ENCODE measurements at regions not wholly inside any gene's neighbourhood (a gene's known extent, or its start where the extent isn't known, plus 50 kb on each side); places are given as distances from the start of the nearest gene placed in this dataset.

GRCh38 chr9:135268981-135269380 is 181.5 kb downstream of the OLFM1 start:
- Histone ChIP-seq H3K27me3 (no peaks in the 10 kb centered on the region), H3K9me2 (replicated peaks; ENCODE audit: insufficient read depth) (no peaks in the 10 kb centered on the region), H3K4me3 (no peak overlapping the region), H4K20me1 (ENCODE audit: insufficient read depth, poor library complexity, severe bottlenecking) (no peaks in the 10 kb centered on the region), H2AFZ (no peak overlapping the region), H3K79me2 (no peaks in the 10 kb centered on the region), H3K36me3 (replicated peaks; ENCODE audit: insufficient read depth, low read depth) (no peaks in the 10 kb centered on the region), H3K27ac (no peak overlapping the region), H3K4me1 (ENCODE audit: insufficient read depth) (peaks cover 5% of the 10 kb centered on the region), H3K4me2 (no peak overlapping the region), H3K9me3 (ENCODE audit: low read depth) (no peaks in the 10 kb centered on the region)
- TF ChIP-seq EZH2 (IDR thresholded peaks at IDR 0.05; ENCODE audit: borderline replicate concordance) (no peak), CTCF (IDR thresholded peaks at IDR 0.05; ENCODE audit: poor library complexity) (no peak), EZH2phosphoT487 (IDR thresholded peaks at IDR 0.05; ENCODE audit: low read depth, severe bottlenecking, unreplicated experiment) (no peak)
- DNase-seq (ENCODE audit: low spot score), result no peak
- 90% methylated on average over 6 of the region's 6 CpGs for WGBS (ENCODE audit: low lambda C conversion rate, missing lambda C conversion rate)

- peaks cover 5% of the 10 kb centered on the region for H3K4me1 ChIP-seq (ENCODE audit: insufficient read depth)
- no peak for DNase-seq (ENCODE audit: low spot score)
- WGBS (ENCODE audit: low lambda C conversion rate, missing lambda C conversion rate), result 86% methylated on average over 20 of the region's 20 CpGs
- H3K36me3 ChIP-seq (replicated peaks; ENCODE audit: insufficient read depth, low read depth), result no peaks in the 10 kb centered on the region
- H3K4me2 ChIP-seq, result no peak overlapping the region
- no peak overlapping the region for H3K4me3 ChIP-seq
- H3K9me3 ChIP-seq (ENCODE audit: low read depth), result no peaks in the 10 kb centered on the region
- no peaks in the 10 kb centered on the region for H3K9me2 ChIP-seq (replicated peaks; ENCODE audit: insufficient read depth)
- no peaks in the 10 kb centered on the region for H3K79me2 ChIP-seq
- TF ChIP-seq EZH2 (IDR thresholded peaks at IDR 0.05; ENCODE audit: borderline replicate concordance) (no peak), EZH2phosphoT487 (IDR thresholded peaks at IDR 0.05; ENCODE audit: low read depth, severe bottlenecking, unreplicated experiment) (no peak), CTCF (IDR thresholded peaks at IDR 0.05; ENCODE audit: poor library complexity) (no peak)
- H3K27me3 ChIP-seq, result no peaks in the 10 kb centered on the region
- no peak overlapping the region for H3K27ac ChIP-seq
- no peaks in the 10 kb centered on the region for H4K20me1 ChIP-seq (ENCODE audit: insufficient read depth, poor library complexity, severe bottlenecking)
- no peak overlapping the region for H2AFZ ChIP-seq
Measured at GRCh38 chr9:135269912-135270830, 182.7 kb downstream of the OLFM1 start.

GRCh38 chr9:135271425-135271824 is 184.0 kb downstream of the OLFM1 start:
- Histone ChIP-seq H2AFZ (no peak overlapping the region), H3K4me3 (no peak overlapping the region), H3K9me3 (ENCODE audit: low read depth) (no peaks in the 10 kb centered on the region), H3K4me1 (ENCODE audit: insufficient read depth) (peaks cover 5% of the 10 kb centered on the region), H3K9me2 (replicated peaks; ENCODE audit: insufficient read depth) (no peaks in the 10 kb centered on the region), H3K36me3 (replicated peaks; ENCODE audit: insufficient read depth, low read depth) (no peaks in the 10 kb centered on the region), H3K27ac (no peak overlapping the region), H3K4me2 (no peak overlapping the region), H3K79me2 (no peaks in the 10 kb centered on the region), H3K27me3 (no peaks in the 10 kb centered on the region), H4K20me1 (ENCODE audit: insufficient read depth, poor library complexity, severe bottlenecking) (no peaks in the 10 kb centered on the region)
- DNase-seq (ENCODE audit: low spot score), result no peak
- no peak for TF ChIP-seq CTCF (IDR thresholded peaks at IDR 0.05; ENCODE audit: poor library complexity)
- TF ChIP-seq EZH2phosphoT487 (IDR thresholded peaks at IDR 0.05; ENCODE audit: low read depth, severe bottlenecking, unreplicated experiment), result no peak
- no peak for TF ChIP-seq EZH2 (IDR thresholded peaks at IDR 0.05; ENCODE audit: borderline replicate concordance)
- WGBS (ENCODE audit: low lambda C conversion rate, missing lambda C conversion rate), result 95% methylated on average over 19 of the region's 19 CpGs
